ENCODE measurements at regions not wholly inside any gene's neighbourhood (a gene's known extent, or its start where the extent isn't known, plus 50 kb on each side); places are given as distances from the start of the nearest gene placed in this dataset.

DNA sequence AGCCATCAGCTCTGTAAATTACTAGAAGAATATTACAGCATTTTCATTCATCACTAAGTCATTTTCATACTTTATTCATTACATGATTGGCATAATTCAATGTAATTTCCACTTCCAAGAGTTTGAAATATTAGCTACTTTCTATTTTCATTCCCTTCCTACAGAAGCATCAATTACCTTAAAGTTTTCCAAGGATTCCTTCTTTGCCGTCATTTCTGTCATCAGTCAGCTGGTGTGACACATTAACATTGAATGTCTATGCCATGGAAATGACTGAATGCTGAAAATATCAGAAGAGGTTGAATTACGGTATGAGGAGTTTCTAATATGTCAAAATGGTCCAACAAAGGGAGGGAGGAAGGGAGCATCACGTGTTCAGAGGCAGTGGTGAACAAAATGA lies 718.2 kb upstream of the GRM7 start:
- no peak for DNase-seq (ENCODE audit: low spot score)
- in situ Hi-C loops (cut with HindIII; ENCODE audit: low sequenced_read_pairs) = no loop called here

DNA sequence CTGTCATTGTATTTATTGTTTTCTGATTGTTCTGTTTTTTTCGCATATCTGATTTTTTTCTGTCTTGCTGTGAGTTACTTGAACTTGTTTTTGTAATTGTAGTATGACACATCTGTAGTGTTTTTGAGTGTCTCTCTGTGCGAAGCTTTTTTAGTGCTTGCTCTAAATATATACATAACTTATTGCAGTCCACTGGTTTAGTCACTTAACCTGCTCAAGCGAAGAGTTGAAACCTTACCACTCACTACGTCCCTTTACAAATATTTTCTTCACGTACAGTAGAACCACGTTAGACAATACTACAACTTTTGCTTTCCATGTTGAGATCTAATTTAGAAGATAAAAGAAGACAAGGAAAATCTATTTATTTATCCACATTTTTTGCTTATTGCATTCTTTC lies 713.0 kb upstream of the GRM7 start:
- DNase-seq (ENCODE audit: low spot score) = no peak
- in situ Hi-C loops (cut with HindIII; ENCODE audit: low sequenced_read_pairs) = no loop called here

DNA sequence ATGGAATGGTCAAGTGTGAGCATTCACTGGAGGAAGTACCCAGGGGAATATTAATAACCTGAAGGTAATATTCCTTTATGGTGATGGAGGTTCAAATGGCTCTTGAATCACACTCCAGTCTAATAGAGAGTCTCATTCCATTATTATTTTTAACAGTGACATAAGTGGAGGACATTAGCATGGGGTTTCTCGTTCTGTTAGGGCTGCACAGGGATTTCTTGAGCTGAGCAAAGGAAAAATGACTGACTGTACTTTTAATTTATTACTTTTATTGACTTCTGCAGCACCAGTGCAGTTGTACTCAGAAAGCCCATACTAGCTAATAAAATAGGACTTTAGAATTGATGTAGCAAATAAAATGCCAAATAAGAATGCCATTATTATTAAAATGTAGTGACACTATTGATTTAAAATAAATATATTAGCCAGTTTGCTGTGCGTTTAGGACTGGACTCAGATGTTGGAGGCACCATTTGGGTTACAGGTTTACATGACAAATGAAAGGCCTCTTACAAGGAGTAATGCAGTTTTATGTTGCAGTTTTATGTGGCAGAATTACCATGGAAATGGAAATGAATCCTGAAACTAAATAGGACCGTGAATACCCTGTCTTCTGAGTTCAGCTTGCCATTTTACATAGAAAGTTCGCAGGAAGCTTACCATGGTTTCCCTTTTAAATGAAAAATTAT lies 705.1 kb upstream of the GRM7 start:
- in situ Hi-C loops (cut with HindIII; ENCODE audit: low sequenced_read_pairs) = no loop called here
- DNase-seq (ENCODE audit: low spot score) = no peak

DNA sequence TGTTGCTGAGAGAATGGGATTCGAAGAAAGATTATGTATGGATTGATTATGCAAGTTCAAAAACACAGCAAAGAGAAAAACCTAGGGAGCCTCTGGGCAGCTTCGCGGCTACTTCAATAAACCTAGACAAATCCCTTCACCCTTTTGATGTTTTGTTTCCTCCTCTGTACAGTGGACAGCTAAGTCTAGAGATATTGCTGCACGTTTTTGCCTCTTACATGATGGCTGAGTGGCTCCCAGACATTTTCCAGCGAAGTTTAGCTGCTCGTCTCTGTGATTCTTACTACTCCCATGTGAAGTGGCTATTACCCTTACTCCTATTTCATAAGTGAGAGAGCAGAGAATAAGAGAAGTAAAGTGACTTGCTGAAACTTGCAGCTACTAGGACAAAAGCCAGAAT lies 695.0 kb upstream of the GRM7 start:
- DNase-seq (ENCODE audit: low spot score) = no peak
- in situ Hi-C loops (cut with HindIII; ENCODE audit: low sequenced_read_pairs) = no loop called here

DNA sequence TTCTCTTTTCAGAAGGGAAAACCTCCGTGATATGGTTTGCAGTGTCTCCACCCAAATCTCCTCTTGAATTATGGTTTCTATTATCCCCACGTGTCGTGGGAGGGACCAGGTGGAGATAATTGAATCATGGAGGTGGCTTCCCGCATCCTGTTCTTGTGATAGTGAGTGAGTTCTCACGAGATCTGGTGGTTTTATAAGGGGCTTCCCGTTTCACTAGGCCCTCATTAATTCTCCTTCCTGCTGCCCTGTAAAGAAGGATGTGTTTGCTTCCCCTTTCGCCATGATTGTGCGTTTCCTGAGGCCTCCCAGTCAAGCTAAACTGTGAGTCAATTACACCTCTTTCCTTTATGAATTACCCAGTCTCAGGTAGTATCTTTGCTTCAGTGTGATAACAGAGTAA lies 692.7 kb upstream of the GRM7 start:
- DNase-seq (ENCODE audit: low spot score) = no peak
- in situ Hi-C loops (cut with HindIII; ENCODE audit: low sequenced_read_pairs) = no loop called here

DNA sequence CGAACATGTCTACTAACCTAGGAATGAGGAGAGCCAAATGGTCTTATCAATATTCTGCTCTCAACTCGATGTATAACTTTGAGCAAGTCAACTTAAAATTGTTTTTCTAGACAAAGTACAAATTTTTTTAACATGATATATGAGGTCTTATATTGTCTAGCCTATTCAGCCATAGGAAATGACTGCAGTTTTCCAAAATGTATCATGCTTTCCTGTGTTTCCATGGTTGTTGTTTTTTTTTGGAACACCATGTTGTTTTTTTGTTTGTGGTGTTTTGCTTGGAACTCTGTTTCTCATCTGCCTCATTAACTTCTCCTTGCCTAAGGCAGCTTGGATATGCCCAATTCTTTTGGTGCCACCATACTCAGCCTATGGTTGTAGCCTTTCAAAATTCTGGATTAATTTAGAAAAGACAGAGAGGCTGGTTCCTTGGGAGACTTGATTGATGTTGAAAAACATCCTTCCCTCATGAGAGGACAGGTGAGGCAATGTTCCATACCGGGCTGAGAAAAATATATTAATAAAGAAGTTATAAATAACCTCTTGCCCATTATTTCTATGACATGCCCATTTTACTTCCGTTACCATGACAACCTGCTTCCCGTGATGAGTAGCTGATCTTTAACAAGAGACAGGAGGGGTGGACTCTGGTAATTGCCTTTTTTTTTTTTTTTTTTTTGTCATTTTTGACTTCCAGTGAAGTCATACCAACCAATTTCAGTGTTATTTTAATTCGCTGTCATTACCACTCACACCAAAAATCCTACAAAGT lies 687.9 kb upstream of the GRM7 start:
- no peak for DNase-seq (ENCODE audit: low spot score)
- in situ Hi-C loops (cut with HindIII; ENCODE audit: low sequenced_read_pairs) = no loop called here

DNA sequence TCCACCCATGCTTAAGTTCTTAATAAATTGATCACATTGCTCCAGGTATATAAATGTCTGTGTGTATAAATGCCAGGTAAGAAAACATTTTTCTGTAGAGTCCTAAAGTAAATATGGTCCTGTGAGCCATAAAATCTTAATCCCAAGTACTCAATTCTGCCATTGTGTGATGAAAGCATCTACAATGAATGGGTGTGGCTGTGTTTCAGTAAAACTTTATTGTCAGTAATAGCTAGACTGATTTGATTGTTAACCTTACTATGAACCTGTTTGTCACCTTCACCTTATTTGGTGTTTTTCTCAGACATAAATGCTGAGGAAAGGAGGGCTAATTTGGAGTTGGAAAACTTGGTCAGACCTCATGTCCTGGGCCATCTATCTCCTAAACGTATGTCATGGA lies 683.5 kb upstream of the GRM7 start:
- DNase-seq (ENCODE audit: low spot score) = no peak
- in situ Hi-C loops (cut with HindIII; ENCODE audit: low sequenced_read_pairs) = no loop called here

DNA sequence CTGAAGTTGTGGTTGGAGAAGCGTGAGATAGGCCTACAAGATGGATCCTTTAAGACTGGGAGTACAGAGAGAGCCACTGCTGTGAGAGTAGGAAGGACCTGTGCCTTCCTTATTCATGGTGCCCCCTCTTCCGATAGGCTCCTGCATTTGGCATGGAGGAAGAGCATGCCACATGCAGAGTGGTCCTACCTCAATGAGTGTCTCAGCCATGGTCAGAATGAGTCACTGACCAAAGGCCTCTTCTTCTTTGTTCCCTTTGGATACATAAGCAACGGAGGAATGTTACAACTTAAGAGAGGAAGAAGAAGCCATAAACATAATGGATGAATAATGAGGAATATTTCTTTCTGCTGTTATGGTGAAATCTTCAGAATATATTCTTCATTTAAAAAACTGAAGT lies 681.2 kb upstream of the GRM7 start:
- in situ Hi-C loops (cut with HindIII; ENCODE audit: low sequenced_read_pairs) = no loop called here
- no peak for DNase-seq (ENCODE audit: low spot score)

DNA sequence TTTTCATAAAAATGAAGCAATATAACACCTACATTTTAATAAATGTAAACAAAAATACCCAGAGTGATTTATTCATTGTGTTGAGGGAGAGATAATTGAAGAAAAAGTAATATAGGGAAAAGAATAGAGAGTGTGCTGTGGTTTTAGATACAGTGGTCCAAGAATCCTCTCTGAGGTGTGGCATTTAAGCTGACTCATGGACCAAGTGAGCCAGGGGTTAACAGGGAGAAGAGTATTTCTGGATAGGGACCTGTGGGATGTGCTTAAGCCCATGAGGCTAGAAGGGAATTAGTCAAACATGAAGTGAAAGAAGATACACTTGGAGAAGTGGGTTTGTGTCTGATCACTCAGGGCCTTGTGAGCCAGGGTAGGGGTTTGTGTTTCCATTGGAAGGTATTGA lies 680.7 kb upstream of the GRM7 start:
- DNase-seq (ENCODE audit: low spot score) = no peak
- in situ Hi-C loops (cut with HindIII; ENCODE audit: low sequenced_read_pairs) = no loop called here

DNA sequence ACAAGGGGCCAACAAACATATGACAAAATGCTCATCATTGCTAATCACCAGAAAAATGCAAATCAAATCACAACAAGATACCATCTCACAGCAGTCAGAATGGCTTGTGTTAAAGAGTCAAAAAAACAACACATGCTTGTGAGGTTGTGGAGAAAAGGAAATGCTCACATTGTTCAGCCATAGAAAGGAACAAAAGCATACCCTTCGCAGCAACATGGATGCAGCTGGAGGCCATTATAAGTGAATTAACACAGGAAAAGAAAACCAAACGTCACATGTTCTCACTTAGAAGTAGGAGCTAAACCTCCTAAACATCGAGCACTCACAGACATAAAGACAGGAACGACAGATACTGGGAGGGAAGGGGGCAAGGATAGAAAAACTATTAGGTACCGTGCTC lies 678.4 kb upstream of the GRM7 start:
- in situ Hi-C loops (cut with HindIII; ENCODE audit: low sequenced_read_pairs) = no loop called here
- DNase-seq (ENCODE audit: low spot score) = no peak

DNA sequence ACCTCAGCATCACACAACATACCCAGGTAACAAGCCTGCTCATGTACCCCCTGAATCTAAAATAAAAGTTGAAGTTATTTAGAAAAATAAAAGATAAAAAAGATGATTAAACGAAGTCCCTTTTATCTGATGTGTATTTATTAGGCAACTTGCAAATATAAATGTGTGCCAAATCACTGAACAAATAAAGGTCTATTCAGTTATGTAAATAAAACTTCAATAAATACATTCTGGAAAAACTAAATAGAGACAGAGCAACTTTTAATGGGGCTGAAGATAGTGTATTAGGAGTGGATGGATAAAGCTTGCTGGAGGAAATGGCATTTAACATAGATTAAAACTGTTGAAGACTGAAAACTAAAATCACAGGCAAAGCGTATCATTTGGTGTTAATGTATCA lies 678.0 kb upstream of the GRM7 start:
- no peak for DNase-seq (ENCODE audit: low spot score)
- in situ Hi-C loops (cut with HindIII; ENCODE audit: low sequenced_read_pairs) = no loop called here

DNA sequence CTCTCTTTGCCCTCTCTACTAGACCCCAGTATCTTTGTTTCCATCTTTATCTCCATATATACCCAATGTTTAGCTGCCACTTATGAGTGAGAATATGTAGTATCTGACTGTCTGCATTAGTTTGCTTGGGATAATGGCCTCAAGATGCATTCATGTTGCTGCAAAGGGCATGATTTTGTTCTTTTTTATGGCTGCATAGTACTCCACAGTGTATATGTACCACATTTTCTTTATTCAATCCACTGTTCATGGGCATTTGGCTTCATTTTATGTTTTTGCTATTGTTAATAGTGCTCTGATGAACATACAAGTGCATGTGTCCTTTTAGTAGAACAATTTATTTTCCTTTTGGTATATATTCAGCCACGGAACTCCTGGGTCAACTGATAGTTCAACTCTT lies 671.5 kb upstream of the GRM7 start:
- in situ Hi-C loops (cut with HindIII; ENCODE audit: low sequenced_read_pairs) = no loop called here
- no peak for DNase-seq (ENCODE audit: low spot score)

DNA sequence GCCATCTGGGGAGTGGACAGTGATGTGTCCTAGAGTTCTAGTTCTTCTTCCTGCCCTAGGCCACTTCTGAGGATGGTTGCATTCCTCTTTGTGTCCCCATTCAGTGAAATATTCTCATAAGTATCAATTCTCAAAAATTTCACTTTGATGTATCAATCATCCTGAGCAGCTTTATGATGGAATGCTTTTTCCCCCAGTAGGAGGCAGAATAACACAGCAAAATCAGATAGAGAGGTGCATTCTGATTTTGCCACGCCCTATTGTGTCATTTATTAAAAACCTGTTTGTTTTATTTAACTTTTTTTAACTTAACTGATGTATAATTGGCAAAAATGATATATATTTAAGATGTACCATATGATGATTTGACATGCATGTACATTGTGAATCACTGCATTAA lies 656.0 kb upstream of the GRM7 start:
- in situ Hi-C loops (cut with HindIII; ENCODE audit: low sequenced_read_pairs) = no loop called here
- no peak for DNase-seq (ENCODE audit: low spot score)

DNA sequence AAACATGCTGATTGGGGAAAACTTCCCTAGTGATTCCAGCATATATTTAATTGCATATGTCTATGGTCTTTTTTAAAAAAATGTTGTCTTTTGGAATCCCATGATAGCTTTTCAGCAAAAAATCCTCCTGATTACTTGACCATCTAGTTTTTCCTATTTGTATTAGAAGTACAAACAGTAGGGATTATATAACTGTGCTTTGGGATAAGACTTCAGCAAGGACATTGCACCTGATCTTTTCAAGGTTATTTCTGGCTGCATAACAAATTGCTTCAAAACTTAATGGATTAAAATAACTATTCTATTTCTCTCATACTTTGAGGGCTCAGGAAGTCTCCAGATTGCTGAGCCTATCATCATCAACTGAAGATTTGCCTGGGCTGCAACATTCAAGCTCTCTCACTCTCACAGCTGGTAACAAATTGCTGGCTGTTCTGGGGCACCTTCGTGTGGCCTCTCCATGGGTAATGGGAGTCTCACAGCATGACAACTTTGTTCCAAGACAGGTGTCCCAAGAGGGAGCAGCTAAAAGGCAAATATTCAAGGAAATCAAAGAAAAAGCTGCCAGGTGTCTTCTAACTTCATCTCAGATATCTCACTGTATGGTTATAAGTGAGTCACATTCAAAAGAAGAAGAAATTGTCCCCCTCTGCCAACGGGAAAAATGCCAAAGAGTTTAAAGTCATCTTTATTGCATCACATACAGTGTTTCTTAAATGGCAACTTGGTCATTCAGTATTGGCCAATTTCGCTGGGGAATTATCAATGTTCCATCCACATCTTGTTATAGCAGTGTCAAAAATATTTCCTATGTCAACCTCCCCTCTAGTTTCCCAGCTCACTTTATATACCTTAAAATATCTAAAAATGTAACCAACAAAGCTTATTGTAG lies 644.5 kb upstream of the GRM7 start:
- no peak for DNase-seq (ENCODE audit: low spot score)
- in situ Hi-C loops (cut with HindIII; ENCODE audit: low sequenced_read_pairs) = no loop called here

DNA sequence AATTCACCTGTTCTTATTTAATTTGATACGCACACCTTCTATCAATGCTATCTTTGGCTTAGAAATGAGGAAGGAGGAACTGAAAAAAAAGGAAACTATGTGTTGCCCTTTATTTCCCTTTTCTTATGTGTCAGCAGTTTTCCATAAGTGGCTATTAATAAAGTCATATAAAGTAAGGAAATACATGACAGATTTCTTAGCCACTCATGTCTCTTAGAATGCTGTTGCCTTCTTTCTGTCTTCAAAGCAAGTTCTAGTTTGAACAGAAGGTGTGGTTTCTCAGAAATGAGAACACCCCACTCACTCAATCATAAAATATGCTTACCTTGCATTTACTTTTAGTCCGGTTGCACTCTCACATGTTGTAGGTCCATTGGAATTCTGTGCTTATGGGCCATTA lies 640.5 kb upstream of the GRM7 start:
- DNase-seq (ENCODE audit: low spot score) = no peak
- in situ Hi-C loops (cut with HindIII; ENCODE audit: low sequenced_read_pairs) = no loop called here

DNA sequence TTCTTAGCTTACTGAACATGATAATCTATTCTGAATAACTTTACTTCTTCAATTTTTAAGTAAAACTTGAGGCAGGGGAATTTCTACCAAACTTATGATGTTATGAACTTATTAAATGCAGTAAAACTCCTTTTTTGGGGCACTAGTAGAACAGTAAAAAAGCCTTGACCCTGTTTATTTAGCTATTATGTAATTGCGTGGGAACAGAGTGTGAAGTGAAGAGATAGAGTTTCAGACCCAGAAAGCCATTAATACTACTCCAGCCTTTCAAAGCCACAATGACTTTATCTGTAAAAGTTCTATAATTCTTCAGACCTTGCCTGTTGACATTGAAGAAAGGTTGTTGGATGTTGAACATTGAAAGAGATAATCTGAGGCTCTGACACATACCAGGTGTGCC lies 638.8 kb upstream of the GRM7 start:
- no peak for DNase-seq (ENCODE audit: low spot score)
- in situ Hi-C loops (cut with HindIII; ENCODE audit: low sequenced_read_pairs) = no loop called here

DNA sequence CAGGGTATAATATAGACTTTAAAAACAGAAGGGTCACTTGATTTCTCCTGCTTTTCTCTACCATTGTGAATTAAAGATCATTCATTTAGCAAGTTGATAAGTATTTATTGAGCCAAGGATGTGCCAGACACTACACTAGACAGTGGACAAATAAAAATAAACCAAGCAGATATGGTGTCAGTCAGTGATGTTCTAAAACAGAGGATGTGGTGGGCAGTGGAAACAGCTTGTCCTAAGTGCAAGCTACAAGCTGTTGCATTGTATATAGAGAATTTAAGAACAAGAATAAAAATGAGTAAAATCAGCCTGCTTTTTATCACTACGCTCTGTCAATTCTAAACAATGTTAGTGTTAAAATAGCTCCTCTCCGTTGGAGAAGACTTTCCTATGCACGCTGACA lies 637.3 kb upstream of the GRM7 start:
- no peak for DNase-seq (ENCODE audit: low spot score)
- in situ Hi-C loops (cut with HindIII; ENCODE audit: low sequenced_read_pairs) = no loop called here

DNA sequence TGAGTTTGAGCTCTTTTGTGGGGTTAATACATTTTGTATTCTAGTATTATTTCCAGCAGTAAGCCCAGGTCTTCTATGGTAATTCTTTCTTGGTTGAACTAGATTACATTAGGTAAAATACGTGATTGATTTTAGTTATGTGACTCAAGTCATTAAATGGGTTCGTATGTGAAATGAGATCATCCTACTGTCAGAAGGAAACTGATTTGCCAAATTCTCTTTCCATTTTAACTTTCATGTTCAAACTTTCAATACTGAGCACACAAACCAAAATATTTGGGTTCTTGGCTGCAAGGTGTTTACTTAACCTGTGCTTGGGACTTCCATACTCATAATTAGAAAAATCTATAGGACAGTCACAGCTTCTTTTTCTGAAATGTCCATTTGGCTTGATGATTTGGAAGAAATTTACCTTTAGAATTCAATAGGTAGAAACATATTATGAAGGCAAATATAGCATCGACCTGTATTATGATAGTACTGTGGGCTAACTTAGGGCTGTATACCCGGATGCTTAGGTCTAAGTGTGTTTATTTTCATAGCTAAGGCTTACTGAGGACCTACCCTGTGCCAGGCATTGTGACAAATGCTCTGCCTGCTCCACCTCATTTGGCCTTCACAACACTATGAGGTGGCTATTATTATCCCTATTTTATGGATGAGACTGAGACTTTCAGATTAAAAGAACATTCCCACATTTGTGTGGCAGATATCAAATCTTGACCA lies 631.8 kb upstream of the GRM7 start:
- DNase-seq (ENCODE audit: low spot score) = no peak

DNA sequence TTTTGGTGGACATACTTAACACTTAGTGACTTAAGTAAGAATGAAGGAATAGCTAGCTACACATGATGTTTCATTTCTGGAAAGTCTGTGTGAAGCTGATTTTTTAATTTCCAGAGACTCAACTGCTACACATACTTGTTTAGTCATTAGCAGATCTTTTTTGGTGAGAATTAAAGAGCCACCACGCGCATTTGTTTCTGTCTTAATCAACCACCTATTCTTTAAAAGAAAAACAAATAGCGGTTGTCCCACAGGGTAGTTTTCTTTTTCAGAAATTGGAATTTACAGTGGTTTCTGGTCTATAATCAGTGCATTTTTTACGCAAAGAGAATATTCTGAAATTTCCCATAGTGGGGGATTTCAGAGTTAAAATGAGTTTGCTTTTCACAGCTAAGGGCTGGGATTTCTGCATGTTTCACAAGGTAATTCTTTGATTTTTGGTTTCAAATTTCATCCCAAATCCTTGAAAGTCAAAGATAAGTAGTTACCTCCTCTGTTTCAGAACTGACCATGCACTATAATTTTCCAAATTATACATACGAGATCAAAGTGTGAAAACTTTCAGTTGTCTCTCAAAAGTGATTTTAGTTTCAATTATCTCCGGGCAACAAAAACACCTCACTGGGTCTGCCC lies 631.0 kb upstream of the GRM7 start:
- DNase-seq (ENCODE audit: low spot score) = no peak
- in situ Hi-C loops (cut with HindIII; ENCODE audit: low sequenced_read_pairs) = no loop called here

More for the DNA sequence above, 631.8 kb upstream of the GRM7 start:
- in situ Hi-C loops (cut with HindIII; ENCODE audit: low sequenced_read_pairs) = no loop called here

Data from G401 (cell line).